Heart right ventricle (tissue), 16 donors: ENCODE measurements at regions not wholly inside any gene's neighbourhood (a gene's known extent, or its start where the extent isn't known, plus 50 kb on each side); places are given as distances from the start of the nearest gene placed in this dataset.
"Not testable (repeated sequence)": the region's sequence is repeated elsewhere in the genome, so short reads cannot be mapped to it uniquely, and the experiment has no call there.

Source experiments
- ATAC-seq, 8 donors: fragments of 200-7000 bp; cut with Tn5 transposase; one replicate each; pipeline ENCODE4 v1.9.1; 2020; ENCODE audit warnings: mild to moderate bottlenecking in 8 of 8, moderate library complexity in 8 of 8, moderate number of reproducible peaks in 1 of 8
- DNase-seq, 2 donors: peaks; one replicate each; pipeline ENCODE4 v3.0.0-alpha.2; 2020
- H3K27ac ChIP-seq, 10 donors: fragments of 200-600 bp; sonication (generic) in 2 of 10; one replicate each; pipeline versions ENCODE4 v1.5.0 to v1.8.0; 2020 to 2022; ENCODE audit warnings: mild to moderate bottlenecking in 3 of 10
- H3K27me3 ChIP-seq, 7 donors: fragments of 200-600 bp; one replicate each; pipeline ENCODE4 v1.8.0; 2021 to 2022; ENCODE audit warnings: mild to moderate bottlenecking in 2 of 7
- H3K36me3 ChIP-seq, 9 donors: fragments of 200-600 bp; sonication (generic) in 1 of 9; one replicate each; pipeline versions ENCODE4 v1.5.0 to v1.8.0; 2020 to 2022; ENCODE audit warnings: mild to moderate bottlenecking in 2 of 9
- H3K4me1 ChIP-seq, 9 donors: fragments of 200-600 bp; sonication (generic) in 1 of 9; one replicate each; pipeline versions ENCODE4 v1.5.0 to v1.8.0; 2020 to 2022; ENCODE audit warnings: mild to moderate bottlenecking in 4 of 9
- H3K4me3 ChIP-seq, 10 donors: fragments of 200-600 bp; sonication (generic) in 2 of 10; one replicate each; pipeline versions ENCODE4 v1.5.0 to v1.8.0; 2020 to 2022; ENCODE audit warnings: mild to moderate bottlenecking in 7 of 10, moderate library complexity in 2 of 10
- H3K9me3 ChIP-seq, 11 donors: fragments of 200-600 bp in 10 of 11; sonication (generic) in 2 of 11; one replicate each; pipeline versions ENCODE4 v1.5.0 to v1.8.0; 2013 to 2022; ENCODE audit warnings: mild to moderate bottlenecking in 2 of 11, control low read depth in 1 of 11, moderate library complexity in 1 of 11
- CTCF ChIP-seq, 9 donors: fragments of 200-600 bp; sonication (generic) in 2 of 9; IDR thresholded peaks; one replicate each; pipeline versions ENCODE4 v1.5.0 to v1.8.0; 2021 to 2022; ENCODE audit warnings: antibody characterized with exemption in 9 of 9, mild to moderate bottlenecking in 5 of 9, moderate library complexity in 1 of 9
- WGBS, 2 donors: extraction: QIAGEN DNeasy Blood & Tissue Kit; methylation state at CpG; one replicate each; pipeline ENCODE4 v1.1.7; 2013; ENCODE audit warnings: inconsistent platforms in 1 of 2; 5-methylcytosine and 5-hydroxymethylcytosine counted together
- intact Hi-C, 10 donors: fragments of 100-400 bp; cut with DNase I; formaldehyde crosslinking; loops; one replicate each; pipeline versions ENCODE4 v1.11.1 to v1.14.2; 2022
- donor health status: Arrhythmogenic right ventricular cardiomyopathy.
- donor health status: ischemic (EF 13 %, LVEDD 7.1; RV severe dilation, severe dysfunction).
- donor health status: healthy with polysubstance abuse.
- donor health status: DM: no; HTN: yes; CAD: no.
- donor health status: DM: no; HTN: no; CAD: no.
- donor health status: ischemic (EF 25% LVEDD 6.9; RV normal size, moderate dysfunction).
- donor health status: ischemic (EF 25% LVEDD 5.7; RV mildly dilated, moderate dysfunction).
- donor health status: healthy.
- donor health status: DM: yes; HTN: yes; CAD: no.
- donor health status: Ischemic cardiomyopathy.
- donor health status: ischemic (EF 35%, LVEDD 5.7; RV mildly dilated, moderate dysfunction).
- donor health status: nonischemic (EF 11% LVEDD 7.7; RV severe dilation, severe dysfunction).
- donor health status: DM: yes; HTN: yes; CAD: no.
- donor health status: PGD.
- donor health status: ischemic (EF 29% LVEDD 5.4; RV normal size, mild dysfunction).
- donor health status: nonischemic (EF 23%, LVEDD 6.1; RV moderate dilation, normal function).

- ATAC-seq = no peak
- Histone ChIP-seq H3K4me1 (no peaks in the 10 kb centered on the region), H3K27ac (no peak overlapping the region), H3K4me3 (no peak overlapping the region), H3K9me3 (peaks cover 0 to 8% (median 0%) of the 10 kb centered on the region in 11 donors), H3K27me3 (no peaks in the 10 kb centered on the region), H3K36me3 (no peaks in the 10 kb centered on the region)
- no peak for TF ChIP-seq CTCF (IDR thresholded peaks at IDR 0.05)
- intact Hi-C loops = no loop called here
- no peak for DNase-seq
- WGBS, 2 donors = 61 to 64% methylated on average over 4 of the region's 4 CpGs
Measured at GRCh38 chr6:122886481-122886880, 97.4 kb downstream of the SMPDL3A start.

GRCh38 chr6:122887941-122888340, 98.9 kb downstream of the SMPDL3A start:
- Histone ChIP-seq H3K4me1 (no peaks in the 10 kb centered on the region), H3K36me3 (no peaks in the 10 kb centered on the region), H3K27ac (no peak overlapping the region), H3K9me3 (peaks cover 0 to 10% (median 0%) of the 10 kb centered on the region in 11 donors), H3K27me3 (no peaks in the 10 kb centered on the region), H3K4me3 (no peak overlapping the region)
- ATAC-seq (no peak), DNase-seq (no peak)
- TF ChIP-seq CTCF (IDR thresholded peaks at IDR 0.05) = no peak
- intact Hi-C loops = no loop called here

GRCh38 chr6:122888680-122889079, 99.6 kb downstream of the SMPDL3A start:
- H3K4me1 ChIP-seq, intact Hi-C loops, H3K9me3 ChIP-seq, DNase-seq, H3K27ac ChIP-seq, H3K4me3 ChIP-seq, H3K27me3 ChIP-seq, ATAC-seq, H3K36me3 ChIP-seq: not testable (repeated sequence)
- WGBS, 2 donors = 97 to 98% methylated on average over 1 of the region's 1 CpG

GRCh38 chr6:122890250-122890649, 101.2 kb downstream of the SMPDL3A start:
- ATAC-seq (no peak), DNase-seq (no peak)
- Histone ChIP-seq H3K27ac (no peak overlapping the region), H3K27me3 (no peaks in the 10 kb centered on the region), H3K4me1 (no peaks in the 10 kb centered on the region), H3K9me3 (peaks cover 0 to 10% (median 0%) of the 10 kb centered on the region in 11 donors), H3K4me3 (no peak overlapping the region), H3K36me3 (no peaks in the 10 kb centered on the region)
- no peak for TF ChIP-seq CTCF (IDR thresholded peaks at IDR 0.05)
- intact Hi-C loops = no loop called here
- WGBS, 2 donors = 82 to 84% methylated on average over 4 of the region's 4 CpGs

GRCh38 chr6:122894791-122895190, 101.2 kb upstream of the CLVS2 start:
- peaks cover 0 to 10% (median 0%) of the 10 kb centered on the region in 11 donors for H3K9me3 ChIP-seq
- H3K4me3 ChIP-seq = no peak overlapping the region
- no peak for ATAC-seq
- intact Hi-C loops = no loop called here
- no peak for TF ChIP-seq CTCF (IDR thresholded peaks at IDR 0.05)
- DNase-seq = no peak
- no peaks in the 10 kb centered on the region for H3K27me3 ChIP-seq
- H3K36me3 ChIP-seq = no peaks in the 10 kb centered on the region
- H3K27ac ChIP-seq = no peak overlapping the region
- H3K4me1 ChIP-seq = no peaks in the 10 kb centered on the region
